ENCODE measurements at regions not wholly inside any gene's neighbourhood (a gene's known extent, or its start where the extent isn't known, plus 50 kb on each side); places are given as distances from the start of the nearest gene placed in this dataset.
"Not testable (repeated sequence)": the region's sequence is repeated elsewhere in the genome, so short reads cannot be mapped to it uniquely, and the experiment has no call there.

DNA sequence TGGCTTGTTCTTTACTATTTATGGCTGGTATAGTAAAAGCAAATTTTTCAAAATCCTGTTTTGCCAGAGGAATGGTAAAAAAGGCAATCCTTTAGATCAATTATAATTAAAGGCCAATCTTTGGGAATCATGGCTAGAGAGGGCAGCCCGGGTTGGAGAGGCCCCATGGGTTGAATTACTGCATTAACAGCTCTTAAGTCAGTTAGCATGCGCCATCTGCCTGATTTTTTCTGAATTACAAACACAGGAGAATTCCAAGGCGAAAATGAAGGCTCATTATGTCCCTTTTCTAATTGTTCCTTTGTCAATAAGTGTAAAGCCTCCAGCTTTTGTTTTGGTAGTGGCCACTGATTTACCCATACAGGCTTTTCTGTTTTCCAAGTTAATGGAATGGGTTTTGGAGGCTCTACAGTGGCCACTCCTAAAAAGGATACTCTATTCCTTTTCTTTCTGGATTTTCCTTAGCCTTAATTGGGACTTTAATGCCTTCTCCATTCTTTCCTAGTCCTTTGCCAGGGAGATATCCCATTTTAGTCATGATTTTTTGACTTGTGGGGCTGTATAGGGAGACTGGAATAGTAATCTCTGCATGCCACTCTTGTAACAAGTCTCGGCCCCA is 114.9 kb upstream of the LARP1 start:
- H3K9me3 ChIP-seq (replicated peaks; ENCODE audit: control insufficient read depth, insufficient read depth, low read length) = not testable (repeated sequence)
- peak; percentile 21 for DNase-seq (ENCODE audit: low read depth, low spot score)

DNA sequence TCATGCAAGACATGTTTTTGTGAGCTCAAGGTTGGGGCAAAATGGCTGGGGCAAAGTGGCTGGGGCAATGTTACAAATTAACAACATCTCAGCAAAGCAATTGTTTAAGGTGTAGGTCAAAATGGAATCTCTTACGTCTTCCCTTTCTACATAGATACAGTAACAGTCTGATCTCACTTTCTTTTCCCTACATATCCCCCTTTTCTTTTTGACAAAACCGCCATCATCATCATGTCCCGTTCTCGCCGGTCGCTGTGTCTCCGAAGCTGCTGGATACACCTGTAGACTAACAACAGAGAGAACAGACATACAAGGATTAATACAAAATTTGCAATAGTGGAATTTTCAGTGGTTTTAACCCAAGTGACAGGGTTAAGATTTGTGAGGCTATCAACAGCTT is 118.4 kb upstream of the LARP1 start:
- ChIA-PET POLR2A (interaction anchor here (0.6 kb wide), 1 partner anchor 154 kb away, joined by 3 read pairs; no protein-coding TSS in a partner anchor), CTCF (interaction anchor here (1.2 kb wide), 1 partner anchor 116 kb away, joined by 5 read pairs; no protein-coding TSS in a partner anchor)
- not testable (repeated sequence) for H3K4me1 ChIP-seq (ENCODE audit: control insufficient read depth, extremely low read depth, insufficient read depth, low read length)

More for the DNA sequence above, 114.9 kb upstream of the LARP1 start:
- H3K27ac ChIP-seq (ENCODE audit: insufficient read depth, low read depth, low read length); H3K27me3 ChIP-seq (ENCODE audit: control insufficient read depth in 2 of 2, insufficient read depth in 2 of 2, low read length in 2 of 2); H3K9me1 ChIP-seq (replicated peaks; ENCODE audit: control insufficient read depth, extremely low read depth, insufficient read depth, low read length); H3K4me1 ChIP-seq (ENCODE audit: control insufficient read depth, extremely low read depth, insufficient read depth, low read length); H3K9ac ChIP-seq (replicated peaks; ENCODE audit: extremely low read depth, insufficient read depth, low read length); H3K36me3 ChIP-seq (ENCODE audit: control insufficient read depth in 2 of 2, extremely low read depth in 1 of 2, insufficient read depth in 2 of 2, low read length in 2 of 2); H4K20me1 ChIP-seq (replicated peaks; ENCODE audit: control insufficient read depth, extremely low read depth, insufficient read depth, low read length); POLR2A ChIA-PET; H2AFZ ChIP-seq (ENCODE audit: low read depth, low read length); H3K4me3 ChIP-seq (replicated peaks in 1 of 3; ENCODE audit: insufficient read depth in 1 of 3, low read depth in 1 of 3, low read length in 3 of 3); dilution Hi-C loops (cut with MboI; ENCODE audit: extremely low pct_ligation_motif_present, low sequenced_read_pairs); H3K4me2 ChIP-seq (ENCODE audit: insufficient read depth, low read length); H3K79me2 ChIP-seq (ENCODE audit: control insufficient read depth, insufficient read depth, low read length); BruUV-seq (replicated peaks): not testable (repeated sequence)
- TF ChIP-seq, protein P1, sequence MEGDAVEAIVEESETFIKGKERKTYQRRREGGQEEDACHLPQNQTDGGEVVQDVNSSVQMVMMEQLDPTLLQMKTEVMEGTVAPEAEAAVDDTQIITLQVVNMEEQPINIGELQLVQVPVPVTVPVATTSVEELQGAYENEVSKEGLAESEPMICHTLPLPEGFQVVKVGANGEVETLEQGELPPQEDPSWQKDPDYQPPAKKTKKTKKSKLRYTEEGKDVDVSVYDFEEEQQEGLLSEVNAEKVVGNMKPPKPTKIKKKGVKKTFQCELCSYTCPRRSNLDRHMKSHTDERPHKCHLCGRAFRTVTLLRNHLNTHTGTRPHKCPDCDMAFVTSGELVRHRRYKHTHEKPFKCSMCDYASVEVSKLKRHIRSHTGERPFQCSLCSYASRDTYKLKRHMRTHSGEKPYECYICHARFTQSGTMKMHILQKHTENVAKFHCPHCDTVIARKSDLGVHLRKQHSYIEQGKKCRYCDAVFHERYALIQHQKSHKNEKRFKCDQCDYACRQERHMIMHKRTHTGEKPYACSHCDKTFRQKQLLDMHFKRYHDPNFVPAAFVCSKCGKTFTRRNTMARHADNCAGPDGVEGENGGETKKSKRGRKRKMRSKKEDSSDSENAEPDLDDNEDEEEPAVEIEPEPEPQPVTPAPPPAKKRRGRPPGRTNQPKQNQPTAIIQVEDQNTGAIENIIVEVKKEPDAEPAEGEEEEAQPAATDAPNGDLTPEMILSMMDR (IDR thresholded peaks at IDR 0.05; ENCODE audit: extremely low read depth in 1 of 2, insufficient read depth in 1 of 2, low read depth in 1 of 2, low read length in 2 of 2) = peak in 1 of 2 donors; percentile 43
- intact Hi-C loops (cut with micrococcal nuclease) = loop anchor here (1.0 to 2.0 kb wide), 4 partner anchors 173 to 666 kb away; no protein-coding TSS in a partner anchor
- FAIRE-seq = peak; percentile 42
- CTCF ChIA-PET = interaction anchor here (0.7 to 2.7 kb wide), 23 partner anchors 9 to 676 kb away, joined by 3 to 102 read pairs (median 3); no protein-coding TSS in a partner anchor

DNA sequence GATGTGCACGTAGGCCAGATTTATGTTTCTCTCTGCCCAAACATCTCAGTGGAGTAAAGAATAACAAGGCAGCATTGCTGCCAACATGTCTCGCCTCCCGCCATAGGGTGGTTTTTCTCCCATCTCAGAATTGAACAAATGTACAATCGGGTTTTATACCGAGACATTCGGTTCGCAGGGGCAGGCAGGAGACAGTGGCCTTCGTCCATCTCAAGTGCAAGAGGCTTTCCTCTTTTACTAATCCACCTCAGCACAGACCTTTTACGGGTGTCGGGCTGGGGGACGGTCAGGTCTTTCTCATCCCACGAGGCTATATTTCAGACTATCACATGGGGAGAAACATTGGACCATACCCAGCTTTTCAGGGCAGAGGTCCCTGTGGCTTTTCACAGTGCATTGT is 118.9 kb upstream of the LARP1 start:
- CTCF ChIA-PET = interaction anchor here (1.5 kb wide), 1 partner anchor 214 kb away, joined by 5 read pairs; no protein-coding TSS in a partner anchor
- FAIRE-seq; BruUV-seq (replicated peaks); dilution Hi-C loops (cut with MboI; ENCODE audit: extremely low pct_ligation_motif_present, low sequenced_read_pairs); H3K36me3 ChIP-seq (ENCODE audit: control insufficient read depth in 2 of 2, extremely low read depth in 1 of 2, insufficient read depth in 2 of 2, low read length in 2 of 2); H3K27ac ChIP-seq (ENCODE audit: insufficient read depth, low read depth, low read length); H2AFZ ChIP-seq (ENCODE audit: low read depth, low read length); DNase-seq (ENCODE audit: low read depth, low spot score); H3K9me3 ChIP-seq (replicated peaks; ENCODE audit: control insufficient read depth, insufficient read depth, low read length); POLR2A ChIA-PET; H3K9me1 ChIP-seq (replicated peaks; ENCODE audit: control insufficient read depth, extremely low read depth, insufficient read depth, low read length); H3K4me2 ChIP-seq (ENCODE audit: insufficient read depth, low read length); H3K27me3 ChIP-seq (ENCODE audit: control insufficient read depth in 2 of 2, insufficient read depth in 2 of 2, low read length in 2 of 2); intact Hi-C loops (cut with micrococcal nuclease); H3K4me3 ChIP-seq (replicated peaks in 1 of 3; ENCODE audit: insufficient read depth in 1 of 3, low read depth in 1 of 3, low read length in 3 of 3); H3K9ac ChIP-seq (replicated peaks; ENCODE audit: extremely low read depth, insufficient read depth, low read length); H3K4me1 ChIP-seq (ENCODE audit: control insufficient read depth, extremely low read depth, insufficient read depth, low read length); H4K20me1 ChIP-seq (replicated peaks; ENCODE audit: control insufficient read depth, extremely low read depth, insufficient read depth, low read length); H3K79me2 ChIP-seq (ENCODE audit: control insufficient read depth, insufficient read depth, low read length): not testable (repeated sequence)

More for the DNA sequence above, 118.4 kb upstream of the LARP1 start:
- H3K9me3 ChIP-seq (replicated peaks; ENCODE audit: control insufficient read depth, insufficient read depth, low read length); intact Hi-C loops (cut with micrococcal nuclease); H3K79me2 ChIP-seq (ENCODE audit: control insufficient read depth, insufficient read depth, low read length); H3K9me1 ChIP-seq (replicated peaks; ENCODE audit: control insufficient read depth, extremely low read depth, insufficient read depth, low read length); H3K4me2 ChIP-seq (ENCODE audit: insufficient read depth, low read length); H3K4me3 ChIP-seq (replicated peaks in 1 of 3; ENCODE audit: insufficient read depth in 1 of 3, low read depth in 1 of 3, low read length in 3 of 3); H3K36me3 ChIP-seq (ENCODE audit: control insufficient read depth in 2 of 2, extremely low read depth in 1 of 2, insufficient read depth in 2 of 2, low read length in 2 of 2); H3K27ac ChIP-seq (ENCODE audit: insufficient read depth, low read depth, low read length); H2AFZ ChIP-seq (ENCODE audit: low read depth, low read length); H3K9ac ChIP-seq (replicated peaks; ENCODE audit: extremely low read depth, insufficient read depth, low read length); H4K20me1 ChIP-seq (replicated peaks; ENCODE audit: control insufficient read depth, extremely low read depth, insufficient read depth, low read length); H3K27me3 ChIP-seq (ENCODE audit: control insufficient read depth in 2 of 2, insufficient read depth in 2 of 2, low read length in 2 of 2); BruUV-seq (replicated peaks); FAIRE-seq; DNase-seq (ENCODE audit: low read depth, low spot score); dilution Hi-C loops (cut with MboI; ENCODE audit: extremely low pct_ligation_motif_present, low sequenced_read_pairs): not testable (repeated sequence)

All from endothelial cell of umbilical vein (primary cell).